ENCODE measurements at regions not wholly inside any gene's neighbourhood (a gene's known extent, or its start where the extent isn't known, plus 50 kb on each side); places are given as distances from the start of the nearest gene placed in this dataset.
A peak's percentile ranks its signal among the peaks of the same experiment; 100 is the strongest.

DNA sequence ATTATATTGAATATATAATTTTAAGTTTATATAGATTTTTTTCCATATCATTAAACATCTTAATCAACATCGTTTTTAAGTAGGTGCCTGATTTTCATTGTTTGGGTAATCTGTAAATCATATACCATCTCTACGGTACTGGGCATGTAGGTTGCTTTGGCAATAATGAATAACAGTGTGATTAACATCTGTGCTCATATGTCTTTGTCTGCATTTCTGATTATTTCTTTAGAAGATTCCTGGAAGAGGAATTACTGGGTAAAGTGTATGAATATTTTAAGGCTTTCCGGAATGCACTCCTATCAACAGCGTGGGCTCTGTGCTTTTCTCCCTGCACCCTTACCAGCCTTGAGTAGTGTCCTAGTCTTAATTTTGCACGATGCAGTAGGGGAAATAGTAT is 119.8 kb upstream of the LIPC start:
- no peak overlapping the region for H3K27ac ChIP-seq
- 93% methylated on average over 5 of the region's 5 CpGs for WGBS (ENCODE audit: insufficient coverage, low coverage, low lambda C conversion rate, missing lambda C conversion rate)
- H3K4me1 ChIP-seq: peaks cover 0 to 30% (median 4%) of the 10 kb centered on the region in 4 donors
- ATAC-seq (no peak), DNase-seq (no peak)
- H3K27me3 ChIP-seq: no peaks in the 10 kb centered on the region
- TF ChIP-seq CTCF (IDR thresholded peaks at IDR 0.05) (no peak), POLR2A (IDR thresholded peaks at IDR 0.05) (no peak)
- intact Hi-C loops (cut with DNase I): no loop called here
- H3K36me3 ChIP-seq: no peaks in the 10 kb centered on the region
- H3K9me3 ChIP-seq: no peaks in the 10 kb centered on the region
- no peak overlapping the region for H3K4me3 ChIP-seq

DNA sequence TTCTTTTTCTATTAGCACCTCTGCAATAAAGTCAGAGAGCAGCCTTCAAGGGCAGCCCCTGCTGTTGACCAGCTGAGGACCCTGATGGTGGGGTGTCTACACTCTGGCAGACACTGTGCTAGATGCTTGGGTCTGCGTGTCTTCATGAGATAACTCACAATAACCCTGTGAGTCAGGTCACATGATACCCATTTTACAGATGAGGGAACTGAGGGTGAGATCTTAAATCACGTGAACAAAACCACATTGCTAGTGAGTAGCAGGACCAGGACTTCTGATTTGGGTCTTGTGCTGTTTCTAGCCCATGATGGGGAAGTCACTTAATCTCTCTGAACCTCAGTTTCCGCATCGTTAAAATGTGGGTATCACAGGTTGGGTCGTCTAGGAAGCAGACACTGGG is 118.5 kb upstream of the LIPC start:
- Histone ChIP-seq H3K36me3 (no peaks in the 10 kb centered on the region), H3K9me3 (no peaks in the 10 kb centered on the region), H3K27ac (no peak overlapping the region), H3K4me3 (no peak overlapping the region), H3K27me3 (no peaks in the 10 kb centered on the region), H3K4me1 (peaks cover 0 to 17% (median 0%) of the 10 kb centered on the region in 4 donors)
- no peak for TF ChIP-seq CTCF (IDR thresholded peaks at IDR 0.05)
- ATAC-seq (no peak), DNase-seq (no peak)
- intact Hi-C loops (cut with DNase I): no loop called here
- 83% methylated on average over 5 of the region's 5 CpGs for WGBS (ENCODE audit: insufficient coverage, low coverage, low lambda C conversion rate, missing lambda C conversion rate)

DNA sequence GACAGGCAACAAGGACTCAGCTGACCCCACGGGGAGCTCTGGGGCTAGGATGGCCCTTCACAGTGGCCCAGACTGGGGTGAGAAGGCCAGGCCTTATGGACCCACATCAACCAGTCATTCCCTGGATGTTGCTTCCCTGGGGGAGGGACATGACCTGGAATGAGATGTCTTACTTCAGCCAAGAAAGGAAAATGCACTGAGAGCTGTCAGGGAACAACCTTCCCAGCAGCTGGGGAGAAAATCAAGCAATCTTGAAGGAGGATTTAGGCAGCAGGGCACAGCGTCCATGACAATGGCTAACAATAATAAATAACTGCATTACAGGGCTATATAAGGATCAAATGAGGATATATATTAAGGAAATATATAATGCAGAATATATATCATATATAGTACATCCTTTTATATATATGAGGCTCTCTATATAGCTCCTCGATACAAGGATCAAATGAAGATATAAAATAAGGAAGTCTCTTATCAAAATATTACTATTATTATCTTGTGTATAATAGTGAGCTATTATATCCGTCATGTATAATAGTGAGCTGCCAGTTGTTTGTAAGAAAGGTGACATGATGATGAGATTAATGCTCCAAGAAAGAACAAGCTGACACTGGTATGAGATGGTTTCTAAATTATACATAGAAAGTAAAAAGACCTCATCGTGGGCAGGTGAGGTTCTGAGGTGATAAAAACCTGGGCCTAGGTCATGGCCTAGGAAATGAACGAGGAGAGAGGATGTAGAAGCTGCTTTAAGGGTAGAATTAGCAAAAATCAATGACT is 117.8 kb upstream of the LIPC start:
- 69% methylated on average over 6 of the region's 6 CpGs for WGBS (ENCODE audit: insufficient coverage, low coverage, low lambda C conversion rate, missing lambda C conversion rate)
- ATAC-seq (no peak), DNase-seq (no peak)
- Histone ChIP-seq H3K4me3 (no peak overlapping the region), H3K27ac (no peak overlapping the region), H3K9me3 (no peaks in the 10 kb centered on the region), H3K27me3 (no peaks in the 10 kb centered on the region), H3K36me3 (no peaks in the 10 kb centered on the region), H3K4me1 (peaks cover 0 to 12% (median 0%) of the 10 kb centered on the region in 4 donors)
- intact Hi-C loops (cut with DNase I): no loop called here
- TF ChIP-seq POLR2A (IDR thresholded peaks at IDR 0.05) (no peak), CTCF (IDR thresholded peaks at IDR 0.05) (no peak)

DNA sequence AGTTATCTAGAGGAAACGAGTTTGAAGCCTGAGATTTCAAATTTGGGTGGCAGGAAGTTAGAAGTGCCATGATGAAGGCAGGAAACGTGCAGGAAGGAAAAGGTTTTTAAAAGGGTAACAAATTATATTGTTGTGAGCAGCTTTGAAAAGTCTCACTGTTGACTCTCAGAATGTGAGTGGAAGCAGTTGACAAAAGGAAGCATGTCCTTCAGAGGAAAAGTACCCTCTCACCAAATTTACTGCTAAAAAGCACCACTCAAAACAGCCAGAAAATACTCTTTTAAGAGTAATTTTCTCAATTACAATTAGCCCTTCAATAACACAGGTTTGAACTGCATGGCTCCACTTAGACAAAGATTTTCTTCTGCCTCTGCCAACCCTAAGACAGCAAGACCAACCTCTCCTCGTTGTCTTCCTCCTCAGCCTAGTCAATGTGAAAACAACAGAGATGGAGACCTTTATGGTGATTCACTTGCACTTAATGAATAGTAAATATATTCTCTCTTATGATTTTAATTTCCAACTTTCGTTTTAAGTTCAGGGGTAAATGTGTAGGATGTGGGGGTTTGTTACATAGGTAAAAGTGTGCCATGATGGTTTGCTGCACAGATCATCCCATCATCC is 117.1 kb upstream of the LIPC start:
- Histone ChIP-seq H3K36me3 (no peaks in the 10 kb centered on the region), H3K4me1 (peaks cover 0 to 10% (median 0%) of the 10 kb centered on the region in 4 donors), H3K27me3 (no peaks in the 10 kb centered on the region), H3K27ac (no peak overlapping the region), H3K4me3 (no peak overlapping the region), H3K9me3 (no peaks in the 10 kb centered on the region)
- intact Hi-C loops (cut with DNase I): no loop called here
- no peak for DNase-seq
- ATAC-seq: peak in 3 of 4 donors; percentile 13 to 28 (median 23)
- no peak for TF ChIP-seq CTCF (IDR thresholded peaks at IDR 0.05)
- WGBS (ENCODE audit: insufficient coverage, low coverage, low lambda C conversion rate, missing lambda C conversion rate): 58% methylated on average over 4 of the region's 4 CpGs
